Adrenal gland (tissue), 9 donors: ENCODE measurements at regions not wholly inside any gene's neighbourhood (a gene's known extent, or its start where the extent isn't known, plus 50 kb on each side); places are given as distances from the start of the nearest gene placed in this dataset.

Experiments
- DNase-seq, 7 donors: peaks; one replicate each; pipeline ENCODE4 v3.0.0-alpha.2; 2019 to 2020
- H3K27ac ChIP-seq, 5 donors: fragments of 200-600 bp; sonication (generic) in 4 of 5; 1 replicate in 3 of 5; 2 replicates in 2 of 5; pipeline versions ENCODE4 v1.5.1 to v1.8.0; 2016 to 2020; ENCODE audit warnings: mild to moderate bottlenecking in 1 of 5
- H3K27me3 ChIP-seq: fragments of 200-600 bp; 2 replicates; pipeline ENCODE4 v1.8.0; 2021
- H3K36me3 ChIP-seq, 2 donors: fragments of 200-600 bp; replicated peaks in 1 of 2; 1 replicate in 1 of 2; 2 replicates in 1 of 2; pipeline versions ENCODE4 v1.5.1 to v1.8.0; 2018 to 2022
- H3K4me1 ChIP-seq, 2 donors: fragments of 200-600 bp; replicated peaks in 1 of 2; 1 replicate in 1 of 2; 2 replicates in 1 of 2; pipeline versions ENCODE4 v1.5.1 to v1.8.0; 2018 to 2021
- H3K4me3 ChIP-seq, 4 donors: fragments of 200-600 bp; sonication (generic) in 3 of 4; one replicate each; pipeline ENCODE4 v1.5.1; 2016 to 2018
- H3K9me3 ChIP-seq, 3 donors: fragments of 200-600 bp; sonication (generic) in 1 of 3; replicated peaks in 1 of 3; 1 replicate in 2 of 3; 2 replicates in 1 of 3; pipeline versions ENCODE4 v1.5.1 to v1.8.0; 2016 to 2021
- POLR2A ChIP-seq, 2 donors: fragments of 450-650 bp; IDR thresholded peaks; one replicate each; pipeline ENCODE4 v1.6.1; 2017; ENCODE audit warnings: antibody characterized with exemption in 2 of 2, mild to moderate bottlenecking in 2 of 2, moderate library complexity in 1 of 2
- WGBS, 4 donors: extraction: QIAGEN DNeasy Blood & Tissue Kit in 2 of 4; methylation state at CpG; one replicate each; pipeline versions ENCODE4 v1.1.5 to v1.1.7; 2013 to 2017; 5-methylcytosine and 5-hydroxymethylcytosine counted together
- intact Hi-C, 2 donors: fragments of 100-400 bp; cut with DNase I; formaldehyde crosslinking; loops; one replicate each; pipeline versions ENCODE4 v1.14.1 to v1.15.0; 2022 to 2023
- TF ChIP-seq, protein P1 (sequence below), 6 experiments: fragments of 450-650 bp in 4 of 6; fragments of 200-600 bp in 2 of 6; sonication (generic) in 1 of 6; IDR thresholded peaks; 1 replicate in 5 of 6; 2 replicates in 1 of 6; pipeline versions ENCODE4 v1.5.1 to v1.8.0; 2016 to 2021; ENCODE audit warnings: antibody characterized with exemption in 6 of 6, mild to moderate bottlenecking in 2 of 6, moderate library complexity in 1 of 6
- donor health status: healthy with polysubstance abuse.
- donor health status: Bipolar disorder and iron deficiency.
- donor health status: DM: yes; HTN: yes; CAD: no.
- donor health status: DM: no; HTN: no; CAD: no.
- donor health status: DM: no; HTN: no; CAD: no.

DNA sequence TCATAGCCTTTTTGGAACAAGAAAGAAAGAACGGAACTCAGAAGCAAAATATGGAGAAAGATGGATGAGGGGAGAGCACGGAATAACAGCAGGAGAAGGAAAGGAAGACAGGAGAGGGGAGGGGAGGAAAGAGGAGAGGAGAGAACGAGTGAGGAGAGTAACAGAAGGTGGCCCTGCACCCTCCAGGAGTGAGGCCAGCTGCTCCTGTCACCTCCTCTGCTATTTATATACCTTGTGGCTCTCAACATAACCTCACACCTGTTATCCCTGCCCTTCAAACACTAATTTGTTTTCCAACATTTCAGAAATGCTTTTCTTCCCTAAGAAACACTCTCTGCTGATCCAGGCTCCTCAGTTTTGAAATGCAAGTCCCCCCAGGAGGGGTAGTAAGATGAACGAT is 53.4 kb upstream of the ATP2B2 start:
- Histone ChIP-seq H3K27me3 (peaks cover 3% of the 10 kb centered on the region), H3K27ac (no peak overlapping the region), H3K4me3 (no peak overlapping the region), H3K9me3 (no peaks in the 10 kb centered on the region), H3K36me3 (no peaks in the 10 kb centered on the region), H3K4me1 (no peaks in the 10 kb centered on the region)
- WGBS, 4 donors = 37 to 61% (median 52%) methylated on average over 4 of the region's 4 CpGs
- peak in 1 of 7 donors; percentile 0 for DNase-seq
- no peak for TF ChIP-seq POLR2A (IDR thresholded peaks at IDR 0.05)
- intact Hi-C loops = no loop called here

DNA sequence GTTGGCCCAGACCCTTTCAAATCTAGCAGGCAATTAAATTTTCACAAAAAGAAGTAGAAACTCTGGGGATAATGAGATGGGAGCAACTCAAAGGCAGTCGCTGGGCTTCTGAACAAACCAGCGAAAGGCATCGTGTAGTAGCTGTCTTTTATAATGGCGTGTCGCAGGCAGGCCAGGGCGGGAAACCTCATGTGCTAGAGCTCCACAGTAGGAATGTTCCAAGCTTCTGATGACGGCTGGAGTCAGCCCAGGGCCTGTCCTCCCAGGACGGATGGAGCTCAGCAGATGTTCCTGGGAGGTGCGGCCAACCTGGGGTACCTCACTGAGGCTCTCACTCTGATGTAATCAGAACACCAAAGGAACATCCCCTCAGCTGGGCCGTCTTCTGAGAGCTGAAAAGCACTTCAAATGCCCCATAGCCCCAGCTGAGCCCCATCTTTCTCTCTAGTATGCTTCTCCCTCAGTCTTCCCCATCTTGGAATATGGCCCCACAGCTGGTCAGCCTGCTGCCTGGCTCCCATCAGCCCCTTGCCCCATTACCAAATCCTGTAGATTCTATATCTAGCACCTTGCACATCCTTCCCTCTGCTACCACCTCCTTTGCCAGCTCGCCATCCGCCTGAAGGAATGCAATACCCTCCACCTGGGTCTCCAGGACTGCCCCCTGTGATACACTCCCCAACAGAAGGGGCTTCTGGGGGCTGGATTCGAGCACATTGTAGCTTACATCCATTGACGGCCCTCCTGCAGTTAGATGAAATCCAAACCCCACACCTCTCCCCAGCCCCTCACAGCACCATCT is 54.9 kb upstream of the ATP2B2 start:
- intact Hi-C loops = no loop called here
- no peak overlapping the region for H3K4me3 ChIP-seq
- H3K27me3 ChIP-seq = peaks cover 3% of the 10 kb centered on the region
- TF ChIP-seq POLR2A (IDR thresholded peaks at IDR 0.05) = no peak
- TF ChIP-seq, protein P1, sequence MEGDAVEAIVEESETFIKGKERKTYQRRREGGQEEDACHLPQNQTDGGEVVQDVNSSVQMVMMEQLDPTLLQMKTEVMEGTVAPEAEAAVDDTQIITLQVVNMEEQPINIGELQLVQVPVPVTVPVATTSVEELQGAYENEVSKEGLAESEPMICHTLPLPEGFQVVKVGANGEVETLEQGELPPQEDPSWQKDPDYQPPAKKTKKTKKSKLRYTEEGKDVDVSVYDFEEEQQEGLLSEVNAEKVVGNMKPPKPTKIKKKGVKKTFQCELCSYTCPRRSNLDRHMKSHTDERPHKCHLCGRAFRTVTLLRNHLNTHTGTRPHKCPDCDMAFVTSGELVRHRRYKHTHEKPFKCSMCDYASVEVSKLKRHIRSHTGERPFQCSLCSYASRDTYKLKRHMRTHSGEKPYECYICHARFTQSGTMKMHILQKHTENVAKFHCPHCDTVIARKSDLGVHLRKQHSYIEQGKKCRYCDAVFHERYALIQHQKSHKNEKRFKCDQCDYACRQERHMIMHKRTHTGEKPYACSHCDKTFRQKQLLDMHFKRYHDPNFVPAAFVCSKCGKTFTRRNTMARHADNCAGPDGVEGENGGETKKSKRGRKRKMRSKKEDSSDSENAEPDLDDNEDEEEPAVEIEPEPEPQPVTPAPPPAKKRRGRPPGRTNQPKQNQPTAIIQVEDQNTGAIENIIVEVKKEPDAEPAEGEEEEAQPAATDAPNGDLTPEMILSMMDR (IDR thresholded peaks at IDR 0.05) = no peak
- 81 to 88% (median 84%) methylated on average over 14 of the region's 14 CpGs for WGBS, 4 donors
- no peaks in the 10 kb centered on the region for H3K36me3 ChIP-seq
- H3K9me3 ChIP-seq = no peaks in the 10 kb centered on the region
- DNase-seq = peak in 1 of 7 donors; percentile 34
- H3K4me1 ChIP-seq = no peaks in the 10 kb centered on the region
- no peak overlapping the region for H3K27ac ChIP-seq

DNA sequence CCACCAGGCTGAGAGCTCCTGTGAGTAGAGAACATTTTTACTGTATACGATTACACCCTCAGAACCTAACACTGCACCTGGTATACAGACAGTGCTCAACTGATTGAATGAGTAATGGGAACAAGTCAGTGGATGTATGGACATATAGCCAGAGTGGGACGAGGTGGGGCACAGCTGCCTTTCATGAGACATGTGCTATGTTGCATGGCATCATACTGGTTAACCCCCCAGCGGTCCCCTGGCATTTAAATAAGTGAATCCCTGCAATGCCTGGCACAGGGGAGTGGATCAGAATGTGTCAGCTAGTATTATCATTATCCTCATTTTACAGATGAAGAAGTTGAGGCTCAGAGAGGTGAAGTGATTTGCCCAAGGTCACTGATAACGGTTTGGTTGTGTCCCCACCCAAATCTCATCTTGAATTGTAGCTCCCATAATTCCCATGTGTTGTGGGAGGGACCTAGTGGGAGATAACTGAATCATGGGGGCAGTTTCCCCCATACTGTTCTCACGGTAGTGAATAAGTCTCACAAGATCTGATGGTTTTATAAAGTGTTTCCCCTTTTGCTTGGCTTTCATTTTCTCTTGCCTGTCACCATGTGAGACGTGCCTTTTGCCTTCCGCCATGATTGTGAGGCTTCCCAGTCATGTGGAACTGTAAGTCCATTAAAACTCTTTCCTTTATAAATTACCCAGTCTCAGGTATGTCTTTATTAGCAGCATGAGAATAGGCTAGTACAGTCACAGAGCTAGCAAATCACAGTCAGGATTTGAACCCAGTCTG is 56.0 kb upstream of the ATP2B2 start:
- 61 to 71% (median 67%) methylated on average over 7 of the region's 7 CpGs for WGBS, 4 donors

DNA sequence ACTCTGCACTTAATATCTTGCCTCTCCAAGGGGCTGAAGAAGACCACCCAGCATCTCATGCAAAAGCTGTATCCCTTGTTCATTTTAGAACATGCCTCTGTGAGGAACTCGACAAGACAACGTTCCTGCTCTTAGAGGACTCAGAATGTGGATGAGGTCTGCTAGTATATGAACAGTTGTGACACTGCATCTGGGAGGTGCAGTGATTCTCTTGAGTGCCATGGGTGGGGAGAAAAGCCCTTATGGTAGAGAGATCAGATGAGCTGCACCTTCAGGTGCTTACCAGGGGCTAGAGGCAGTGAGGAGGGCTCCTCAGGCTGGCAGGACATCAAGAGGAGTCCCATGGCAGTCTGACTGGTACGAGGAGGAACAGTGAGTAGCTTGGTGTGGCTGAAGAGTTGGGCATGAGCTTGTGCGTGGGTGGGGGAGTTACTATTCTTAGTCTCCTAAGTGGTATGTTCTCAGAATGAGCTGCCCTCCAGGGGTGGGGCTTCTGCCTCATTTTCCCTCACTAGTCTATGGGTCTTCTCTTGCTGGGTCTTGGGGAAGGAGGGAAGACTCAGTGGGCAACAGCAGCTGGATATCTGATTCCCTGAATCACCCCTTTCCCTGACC is 56.7 kb upstream of the ATP2B2 start:
- Histone ChIP-seq H3K9me3 (no peaks in the 10 kb centered on the region), H3K27me3 (peaks cover 3% of the 10 kb centered on the region), H3K36me3 (no peaks in the 10 kb centered on the region), H3K27ac (no peak overlapping the region), H3K4me1 (no peaks in the 10 kb centered on the region), H3K4me3 (no peak overlapping the region)
- 67 to 72% (median 69%) methylated on average over 4 of the region's 4 CpGs for WGBS, 4 donors
- TF ChIP-seq POLR2A (IDR thresholded peaks at IDR 0.05) = no peak
- TF ChIP-seq, protein P1 (IDR thresholded peaks at IDR 0.05) = no peak
- DNase-seq = no peak
- intact Hi-C loops = no loop called here

More for the DNA sequence above, 56.0 kb upstream of the ATP2B2 start:
- intact Hi-C loops = no loop called here
- H3K4me1 ChIP-seq = no peaks in the 10 kb centered on the region
- DNase-seq = no peak
- no peak overlapping the region for H3K27ac ChIP-seq
- H3K27me3 ChIP-seq = peaks cover 3% of the 10 kb centered on the region
- TF ChIP-seq POLR2A (IDR thresholded peaks at IDR 0.05) = no peak
- TF ChIP-seq, protein P1 (IDR thresholded peaks at IDR 0.05) = no peak
- no peak overlapping the region for H3K4me3 ChIP-seq
- H3K36me3 ChIP-seq = no peaks in the 10 kb centered on the region
- H3K9me3 ChIP-seq = no peaks in the 10 kb centered on the region
